Astrocyte of the spinal cord (primary cell): ENCODE measurements at regions not wholly inside any gene's neighbourhood (a gene's known extent, or its start where the extent isn't known, plus 50 kb on each side); places are given as distances from the start of the nearest gene placed in this dataset.

Source experiments
- DNase-seq: peaks from one replicate; pipeline ENCODE4 v3.0.0; 2011; ENCODE audit warnings: low read depth, low spot score
- H3K4me3 ChIP-seq: 2 replicates; pipeline ENCODE4 v1.5.1; 2011; ENCODE audit warnings: low read depth, mild to moderate bottlenecking, low read length, moderate library complexity
- CTCF ChIP-seq: IDR thresholded peaks from 2 replicates; pipeline ENCODE4 v1.5.1; 2012; ENCODE audit warnings: low read depth, mild to moderate bottlenecking, low read length, inconsistent platforms
- in situ Hi-C: cut with HindIII; loops from 2 replicates; pipeline ENCODE4 v1.10.0; 2017; ENCODE audit warnings: low sequenced_read_pairs

GRCh38 chr5:175159956-175160355 is 284.0 kb downstream of the DRD1 start:
- no peak for TF ChIP-seq CTCF
- no peak for DNase-seq
- in situ Hi-C loops = no loop called here
- H3K4me3 ChIP-seq = no peak overlapping the region

DNA sequence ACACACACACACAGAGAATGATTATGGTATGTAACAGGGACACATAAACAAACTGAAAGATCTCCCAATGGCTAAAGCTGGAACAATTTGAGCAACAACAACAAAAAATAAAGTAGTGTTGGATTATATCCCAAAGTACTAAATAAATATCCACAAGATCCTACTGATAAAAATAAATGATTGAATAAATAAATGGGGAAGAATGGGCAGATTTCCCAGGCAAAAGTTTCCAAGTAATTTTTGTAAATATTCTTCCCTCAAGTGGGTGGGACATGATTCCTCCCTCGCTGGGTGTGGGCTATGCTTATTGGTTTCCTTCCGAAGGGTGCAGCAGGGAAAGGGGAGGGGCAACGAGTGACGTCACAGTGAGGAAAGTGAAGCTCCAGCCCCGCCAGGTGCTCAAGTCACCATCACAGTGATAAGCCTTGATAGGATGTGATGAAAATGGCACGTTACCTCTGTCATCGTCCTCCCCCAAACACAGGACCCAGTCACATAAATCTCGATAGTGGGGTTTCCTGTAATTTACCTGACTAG is 295.3 kb downstream of the DRD1 start:
- no peak for DNase-seq
- in situ Hi-C loops = no loop called here
- no peak overlapping the region for H3K4me3 ChIP-seq
- no peak for TF ChIP-seq CTCF

DNA sequence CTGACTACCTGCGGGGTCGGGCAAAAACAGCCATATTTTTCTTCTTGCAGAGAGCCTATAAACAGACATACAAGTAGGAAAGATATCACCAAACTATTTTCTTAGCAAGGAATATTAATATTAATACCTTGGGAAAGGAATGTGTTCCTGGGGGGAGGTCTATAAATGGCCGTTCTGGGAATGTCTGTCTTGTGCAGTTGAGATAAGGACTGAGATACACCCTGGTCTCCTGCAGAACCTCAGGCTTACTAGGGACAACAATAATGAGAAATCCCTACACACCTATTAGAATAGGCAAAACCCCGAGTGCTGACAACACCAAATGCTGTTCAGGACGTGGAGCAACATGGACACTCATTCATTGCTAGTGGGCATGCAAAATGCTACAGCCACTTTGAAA is 297.2 kb downstream of the DRD1 start:
- DNase-seq = no peak
- in situ Hi-C loops = no loop called here
- no peak for TF ChIP-seq CTCF
- no peak overlapping the region for H3K4me3 ChIP-seq

DNA sequence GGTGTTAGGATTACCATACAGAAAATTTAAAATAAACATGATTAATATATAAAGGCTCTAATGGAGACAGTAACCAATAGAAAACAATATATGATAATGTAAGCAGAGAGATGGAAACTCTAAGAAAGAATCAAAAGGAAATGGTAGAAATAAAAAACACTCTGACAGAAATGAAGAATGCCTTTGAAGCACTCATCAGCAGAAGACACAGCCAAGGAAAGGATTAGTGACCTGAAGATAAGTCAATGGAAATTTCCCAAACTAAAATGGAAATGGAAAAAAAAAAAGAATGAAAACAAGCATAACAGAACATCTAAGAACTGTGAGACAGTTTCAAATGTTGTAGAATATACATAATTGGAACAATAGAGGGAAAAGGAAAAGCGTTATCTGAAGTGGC is 302.6 kb downstream of the DRD1 start:
- in situ Hi-C loops = no loop called here
- no peak overlapping the region for H3K4me3 ChIP-seq
- TF ChIP-seq CTCF = no peak
- no peak for DNase-seq

GRCh38 chr5:175133185-175133584 is 310.8 kb downstream of the DRD1 start:
- in situ Hi-C loops = no loop called here
- TF ChIP-seq CTCF = no peak
- peak; percentile 1 for DNase-seq
- no peak overlapping the region for H3K4me3 ChIP-seq

GRCh38 chr5:175131432-175131831 is 312.6 kb downstream of the DRD1 start:
- DNase-seq = no peak
- no peak for TF ChIP-seq CTCF
- in situ Hi-C loops = no loop called here
- no peak overlapping the region for H3K4me3 ChIP-seq

GRCh38 chr5:175129619-175130018 is 314.4 kb downstream of the DRD1 start:
- H3K4me3 ChIP-seq = no peak overlapping the region
- no peak for TF ChIP-seq CTCF
- in situ Hi-C loops = no loop called here
- no peak for DNase-seq
